HUES64 (cell line): ENCODE measurements at regions not wholly inside any gene's neighbourhood (a gene's known extent, or its start where the extent isn't known, plus 50 kb on each side); places are given as distances from the start of the nearest gene placed in this dataset.

Source experiments
- H3K27ac ChIP-seq: 2 replicates; pipeline ENCODE4 v1.7.0; 2013; ENCODE audit warnings: low read depth, low read length, inconsistent platforms
- H3K27me3 ChIP-seq: 2 replicates; pipeline ENCODE4 v1.6.1; 2013; ENCODE audit warnings: mild to moderate bottlenecking, low read length; ENCODE audit not compliant: insufficient read depth
- H3K36me3 ChIP-seq: 2 replicates; pipeline ENCODE4 v1.6.1; 2013; ENCODE audit warnings: mild to moderate bottlenecking, low read length; ENCODE audit not compliant: insufficient read depth
- H3K4me1 ChIP-seq: 2 replicates; pipeline ENCODE4 v1.6.1; 2013; ENCODE audit warnings: mild to moderate bottlenecking, low read length, moderate library complexity; ENCODE audit not compliant: insufficient read depth
- H3K4me3 ChIP-seq: 2 replicates; pipeline ENCODE4 v1.5.1; 2013; ENCODE audit warnings: mild to moderate bottlenecking, low read length, moderate library complexity
- H3K9ac ChIP-seq: 2 replicates; pipeline ENCODE4 v1.6.1; 2013; ENCODE audit warnings: mild to moderate bottlenecking, low read depth, low read length
- H3K9me3 ChIP-seq: 2 replicates; pipeline ENCODE4 v1.6.1; 2013; ENCODE audit warnings: low read depth, low read length; ENCODE audit not compliant: insufficient read depth
- WGBS: fragments of 150-250, 120-280 bp; methylation state at CpG from one replicate; pipeline ENCODE4 v1.1.7; 2013; ENCODE audit warnings: missing lambda C conversion rate; 5-methylcytosine and 5-hydroxymethylcytosine counted together

DNA sequence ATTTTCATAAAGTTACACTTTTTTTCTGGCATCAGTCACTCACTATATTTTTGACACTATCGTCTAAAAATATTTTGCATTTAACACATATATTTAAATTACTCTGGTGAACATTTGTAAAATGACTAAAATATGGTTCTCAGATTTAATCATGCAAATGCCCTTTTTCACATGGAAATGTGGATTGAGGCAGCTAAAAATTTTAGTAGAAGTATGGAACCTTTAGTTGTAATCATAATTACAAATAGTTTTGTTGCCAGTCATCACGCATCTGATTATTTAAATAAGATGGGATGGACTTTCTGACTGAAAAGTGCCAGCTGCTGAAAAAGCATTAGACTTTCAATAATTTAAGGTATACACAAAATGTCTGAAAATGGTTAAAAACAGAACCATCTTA lies 119.3 kb downstream of the PDHA2 start:
- WGBS, result no CpG with 5 or more reads among the region's 2 CpGs
- H3K9me3 ChIP-seq, result no peaks in the 10 kb centered on the region
- no peaks in the 10 kb centered on the region for H3K27me3 ChIP-seq
- no peaks in the 10 kb centered on the region for H3K36me3 ChIP-seq
- H3K9ac ChIP-seq, result no peak overlapping the region
- H3K4me3 ChIP-seq, result no peak overlapping the region
- H3K27ac ChIP-seq, result no peak overlapping the region
- no peaks in the 10 kb centered on the region for H3K4me1 ChIP-seq

DNA sequence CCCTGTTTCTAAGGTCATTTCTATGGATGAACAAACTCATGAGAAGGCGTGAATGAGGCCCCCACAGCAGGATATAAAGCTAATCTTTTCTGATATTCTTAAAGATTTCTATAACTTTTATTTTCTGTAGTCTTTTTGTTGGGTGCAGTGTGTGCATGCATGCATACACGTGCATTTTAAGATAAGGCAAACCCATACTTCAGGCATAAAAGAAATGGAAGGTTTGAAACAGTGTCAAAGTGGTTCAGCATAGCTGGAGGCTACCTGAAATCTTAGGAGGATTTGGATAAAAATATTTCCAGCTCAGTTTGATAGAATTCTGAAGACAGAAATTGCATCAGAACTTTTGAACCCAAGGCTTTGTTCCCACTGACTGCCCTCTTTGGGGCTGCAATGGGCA lies 119.7 kb downstream of the PDHA2 start:
- Histone ChIP-seq H3K9me3 (no peaks in the 10 kb centered on the region), H3K4me3 (no peak overlapping the region), H3K4me1 (no peaks in the 10 kb centered on the region), H3K36me3 (no peaks in the 10 kb centered on the region), H3K9ac (no peak overlapping the region), H3K27ac (no peak overlapping the region), H3K27me3 (no peaks in the 10 kb centered on the region)
- 96% methylated on average over 2 of the region's 2 CpGs for WGBS

DNA sequence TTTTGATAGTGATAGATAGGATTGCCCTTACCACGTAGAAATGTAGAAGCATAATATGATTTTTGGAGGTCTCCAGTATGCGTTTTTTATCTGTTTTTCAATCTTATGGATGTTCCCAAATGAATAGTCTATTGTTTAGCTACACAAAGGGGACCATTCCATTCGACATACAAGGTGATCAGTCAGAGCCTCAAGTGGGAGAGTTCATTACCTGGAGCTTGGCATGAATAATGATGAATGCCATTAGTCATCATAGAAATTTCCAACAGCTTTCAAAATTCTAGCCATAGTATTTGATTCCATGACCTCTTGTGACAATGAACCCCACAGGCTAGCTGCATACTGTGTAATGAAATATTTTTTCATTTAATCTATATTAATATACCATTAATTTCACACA lies 123.6 kb downstream of the PDHA2 start:
- no peak overlapping the region for H3K4me3 ChIP-seq
- peaks cover 2% of the 10 kb centered on the region; the same call in 1 of the 2 replicates for H3K9me3 ChIP-seq
- H3K27ac ChIP-seq, result no peak overlapping the region
- 92% methylated on average over 2 of the region's 3 CpGs for WGBS
- H3K9ac ChIP-seq, result no peak overlapping the region
- no peaks in the 10 kb centered on the region for H3K4me1 ChIP-seq
- no peaks in the 10 kb centered on the region for H3K27me3 ChIP-seq
- H3K36me3 ChIP-seq, result no peaks in the 10 kb centered on the region

DNA sequence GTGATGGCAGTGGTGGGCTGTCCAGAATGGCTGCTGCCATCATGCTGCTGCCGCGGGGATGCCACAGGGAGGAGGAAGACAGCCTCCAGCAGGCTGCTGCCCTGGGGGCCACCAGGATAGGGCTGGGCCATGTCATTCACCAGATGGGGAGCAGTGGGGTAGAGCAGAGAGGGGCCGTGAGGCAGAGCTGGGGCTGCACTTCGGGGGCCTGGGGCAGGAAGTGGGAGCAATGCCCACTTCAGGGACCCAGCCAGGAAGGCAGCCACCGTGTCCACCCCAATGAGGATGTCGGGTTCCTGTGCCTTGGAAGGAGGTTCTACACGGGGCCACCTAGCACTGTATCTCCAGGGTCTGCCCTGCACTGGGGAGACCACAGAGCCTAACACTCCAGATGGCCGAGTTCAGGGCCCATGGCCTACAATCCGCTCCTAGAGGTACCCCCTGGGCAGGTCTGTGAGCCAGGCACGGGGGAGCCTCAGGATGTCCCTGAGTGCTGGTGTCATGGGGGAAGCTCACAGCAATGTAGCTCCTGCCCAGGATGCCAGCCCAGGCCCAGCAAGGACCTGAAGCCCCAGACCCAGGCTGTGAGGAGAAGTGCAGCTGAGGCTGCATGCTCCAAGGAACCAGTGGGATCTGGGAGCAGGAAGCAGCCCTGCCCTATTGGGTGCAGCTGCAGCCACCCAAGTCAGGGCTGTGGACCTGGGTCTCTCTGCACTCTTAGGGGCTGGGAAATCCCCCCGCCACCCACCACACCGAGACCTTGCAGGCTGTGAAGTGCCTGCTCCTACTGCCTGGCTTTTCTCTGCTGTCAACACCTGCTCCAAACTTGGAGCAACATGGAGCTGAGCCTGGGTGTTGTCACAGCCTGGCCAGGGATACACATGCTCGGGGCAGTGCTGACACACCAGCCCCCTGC lies 140.3 kb downstream of the PDHA2 start:
- Histone ChIP-seq H3K4me1 (no peaks in the 10 kb centered on the region), H3K9me3 (peaks cover 17% of the 10 kb centered on the region), H3K27me3 (no peaks in the 10 kb centered on the region), H3K9ac (no peak overlapping the region), H3K4me3 (no peak overlapping the region), H3K36me3 (no peaks in the 10 kb centered on the region), H3K27ac (no peak overlapping the region)
- 95% methylated on average over 13 of the region's 13 CpGs for whole genome bisulfite sequencing

DNA sequence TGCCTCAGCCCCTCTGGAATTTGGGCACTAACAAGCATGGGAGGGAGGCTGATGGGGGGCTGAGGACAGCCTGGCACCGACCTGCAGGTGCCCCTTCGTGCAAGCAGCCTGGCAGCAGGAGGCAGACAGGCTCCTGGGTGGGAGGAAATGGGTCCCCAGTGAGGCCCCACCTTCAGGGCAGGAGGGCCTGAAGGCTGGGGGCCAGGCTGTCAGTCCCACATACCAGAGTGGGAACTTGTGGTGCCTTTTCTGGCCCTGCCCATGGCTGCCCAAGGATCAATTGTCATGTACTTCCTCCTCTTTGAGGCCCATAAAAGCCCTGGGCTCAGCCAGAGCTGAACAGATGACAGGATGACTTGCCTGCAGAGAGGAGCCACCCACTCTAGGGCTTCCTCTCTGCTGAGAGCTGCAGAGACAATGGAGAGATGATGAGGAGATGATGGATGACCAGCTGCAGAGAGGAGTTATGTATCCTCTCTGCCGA lies 141.0 kb downstream of the PDHA2 start:
- WGBS, result 92% methylated on average over 3 of the region's 3 CpGs
- Histone ChIP-seq H3K9ac (no peak overlapping the region), H3K36me3 (no peaks in the 10 kb centered on the region), H3K27me3 (no peaks in the 10 kb centered on the region), H3K9me3 (peaks cover 17% of the 10 kb centered on the region), H3K4me3 (no peak overlapping the region), H3K27ac (no peak overlapping the region), H3K4me1 (no peaks in the 10 kb centered on the region)

DNA sequence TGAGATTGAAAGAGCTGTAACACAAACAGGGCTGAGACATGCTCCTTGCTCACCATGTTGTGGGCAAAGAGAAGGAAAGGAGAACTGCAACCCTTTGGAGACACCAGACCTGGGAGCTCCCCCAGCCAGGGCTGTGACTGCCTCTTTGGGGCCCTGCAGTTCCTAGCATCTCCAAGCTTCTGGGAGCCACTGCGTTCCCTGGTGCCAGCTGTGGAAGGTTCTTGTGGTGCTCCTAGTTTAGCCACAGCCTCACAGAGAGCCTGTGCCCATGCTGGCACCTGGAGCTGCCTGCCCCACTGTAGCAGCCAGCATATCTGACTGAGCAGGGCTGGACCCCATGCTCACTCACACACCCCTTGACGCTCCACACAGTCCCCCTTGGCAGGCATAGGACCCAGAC lies 141.7 kb downstream of the PDHA2 start:
- Histone ChIP-seq H3K4me3 (no peak overlapping the region), H3K27ac (no peak overlapping the region), H3K9ac (no peak overlapping the region), H3K4me1 (no peaks in the 10 kb centered on the region), H3K9me3 (peaks cover 17% of the 10 kb centered on the region), H3K36me3 (no peaks in the 10 kb centered on the region), H3K27me3 (no peaks in the 10 kb centered on the region)
- WGBS, result 98% methylated on average over 2 of the region's 2 CpGs

DNA sequence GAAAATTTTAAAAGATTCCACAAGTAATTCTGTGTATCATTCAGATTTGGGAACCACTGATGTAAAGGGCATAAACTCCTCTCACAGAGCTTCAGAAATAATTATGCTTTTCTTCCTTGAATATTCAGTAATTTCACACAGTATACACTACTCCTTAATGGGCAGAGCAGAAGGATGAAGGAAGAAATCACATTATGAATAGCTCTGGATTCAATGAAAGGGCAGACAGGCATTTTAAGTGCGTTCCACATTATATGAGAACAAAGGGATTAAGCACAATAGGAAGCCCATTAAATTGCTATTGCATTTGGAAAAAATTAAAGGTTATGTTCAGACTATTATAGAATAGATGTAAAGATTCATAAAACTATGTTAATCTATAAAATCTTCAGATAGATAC lies 142.6 kb downstream of the PDHA2 start:
- WGBS, result 92% methylated on average over 1 of the region's 1 CpG
- H3K4me1 ChIP-seq, result no peaks in the 10 kb centered on the region
- no peak overlapping the region for H3K9ac ChIP-seq
- H3K36me3 ChIP-seq, result no peaks in the 10 kb centered on the region
- H3K4me3 ChIP-seq, result no peak overlapping the region
- H3K9me3 ChIP-seq, result peaks cover 17% of the 10 kb centered on the region
- H3K27ac ChIP-seq, result no peak overlapping the region
- no peaks in the 10 kb centered on the region for H3K27me3 ChIP-seq

DNA sequence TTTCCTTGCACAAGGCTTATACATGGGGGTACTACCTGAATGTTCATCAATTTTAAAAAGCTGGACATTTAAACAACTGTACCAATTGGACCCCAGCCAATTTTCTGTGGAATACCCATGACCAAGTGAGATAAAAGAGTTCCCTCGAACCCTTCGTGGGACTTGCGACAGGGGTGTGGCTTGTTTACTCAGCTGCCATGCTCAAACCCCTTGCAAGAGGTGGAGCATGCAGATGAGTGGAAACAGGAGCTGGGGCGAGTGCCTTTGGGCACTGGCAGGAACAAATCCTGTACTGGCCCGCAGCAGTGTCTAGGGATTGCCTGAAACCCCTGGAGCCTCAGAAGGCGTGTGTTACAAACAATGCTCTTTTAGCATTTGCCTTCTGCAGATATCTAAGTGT lies 144.2 kb downstream of the PDHA2 start:
- H3K27ac ChIP-seq, result no peak overlapping the region
- no peak overlapping the region for H3K9ac ChIP-seq
- no peak overlapping the region for H3K4me3 ChIP-seq
- WGBS, result 92% methylated on average over 6 of the region's 6 CpGs
- no peaks in the 10 kb centered on the region for H3K4me1 ChIP-seq
- H3K36me3 ChIP-seq, result no peaks in the 10 kb centered on the region
- H3K27me3 ChIP-seq, result no peaks in the 10 kb centered on the region
- peaks cover 14% of the 10 kb centered on the region for H3K9me3 ChIP-seq

DNA sequence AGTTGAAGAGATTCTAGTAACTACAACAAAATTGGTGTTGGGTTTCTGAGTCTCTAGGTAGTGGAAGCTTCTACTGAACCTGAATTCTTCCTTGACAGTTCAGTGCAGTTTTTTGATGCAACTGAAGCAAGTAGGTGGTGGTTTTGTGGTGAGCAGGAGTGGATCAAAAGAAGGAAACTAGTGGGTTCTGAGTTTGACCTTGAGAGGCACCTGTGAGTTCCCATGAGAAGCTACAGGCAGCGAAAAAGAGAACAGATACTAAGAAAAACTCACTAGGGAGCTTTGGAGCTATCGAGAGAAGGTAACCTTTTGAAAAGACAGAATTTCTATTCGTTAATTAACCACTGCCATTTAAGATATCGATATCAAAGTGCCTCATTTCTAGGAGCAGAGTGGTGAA lies 145.2 kb downstream of the PDHA2 start:
- 96% methylated on average over 4 of the region's 4 CpGs for WGBS
- H3K9ac ChIP-seq, result no peak overlapping the region
- no peaks in the 10 kb centered on the region for H3K4me1 ChIP-seq
- H3K27me3 ChIP-seq, result no peaks in the 10 kb centered on the region
- peaks cover 11% of the 10 kb centered on the region for H3K9me3 ChIP-seq
- no peaks in the 10 kb centered on the region for H3K36me3 ChIP-seq
- no peak overlapping the region for H3K27ac ChIP-seq
- H3K4me3 ChIP-seq, result no peak overlapping the region

DNA sequence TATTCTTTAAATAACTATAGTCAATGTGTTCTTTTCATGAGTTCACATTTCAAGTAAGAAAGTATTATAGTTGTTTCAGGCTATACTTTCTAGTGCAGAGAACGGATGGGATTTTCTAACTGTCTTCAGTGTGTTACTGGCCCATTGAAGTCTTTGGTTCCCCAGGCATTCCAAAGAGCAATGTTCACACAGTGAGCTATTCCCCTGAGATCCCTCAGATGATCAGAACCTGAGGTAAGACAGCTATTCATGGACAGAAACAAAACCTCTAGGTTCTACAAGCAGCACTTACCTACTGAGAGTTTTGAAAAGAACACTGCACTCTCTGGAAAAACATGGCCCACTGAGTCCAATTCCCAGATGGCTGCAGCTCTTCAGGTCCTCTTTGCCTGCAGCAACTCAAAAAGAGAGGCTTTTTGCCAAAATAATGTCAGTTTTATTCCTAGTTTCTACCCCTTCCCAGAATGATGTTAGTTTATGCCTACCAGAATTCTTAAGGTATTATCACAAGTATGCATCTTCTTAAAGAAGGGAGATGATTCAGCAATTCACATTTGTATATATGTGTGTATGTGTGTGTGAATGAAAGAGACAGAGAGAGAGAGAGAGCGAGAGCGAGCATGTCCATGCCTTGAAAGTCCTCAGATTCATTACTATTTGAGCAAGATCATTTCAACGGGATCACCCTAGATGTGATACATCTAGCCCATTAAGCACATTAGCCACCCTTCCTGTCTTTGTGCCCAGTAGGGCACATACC lies 146.1 kb downstream of the PDHA2 start:
- Histone ChIP-seq H3K27me3 (no peaks in the 10 kb centered on the region), H3K27ac (no peak overlapping the region), H3K9ac (no peak overlapping the region), H3K4me1 (no peaks in the 10 kb centered on the region), H3K4me3 (no peak overlapping the region), H3K36me3 (no peaks in the 10 kb centered on the region), H3K9me3 (peaks cover 7% of the 10 kb centered on the region)
- 96% methylated on average over 4 of the region's 4 CpGs for WGBS

DNA sequence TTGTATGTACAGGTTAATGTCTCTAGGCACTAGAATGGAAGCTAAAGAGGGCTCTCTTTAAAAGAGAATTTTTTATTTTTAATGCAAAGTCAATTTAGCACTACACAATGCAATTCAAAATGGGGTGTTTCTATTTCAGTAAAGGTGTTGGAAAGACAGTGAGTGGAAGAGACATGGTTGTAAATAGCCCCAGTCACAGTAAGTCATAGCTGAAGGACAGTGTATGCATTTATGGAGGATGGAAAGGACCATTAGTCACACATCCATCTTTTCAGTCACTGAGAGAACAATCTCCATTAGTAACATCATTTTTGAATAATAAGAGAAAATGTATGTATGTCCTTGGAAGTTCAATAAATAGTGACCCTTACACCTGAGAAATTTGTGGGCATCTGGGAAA lies 148.0 kb downstream of the PDHA2 start:
- no peaks in the 10 kb centered on the region for H3K36me3 ChIP-seq
- no peaks in the 10 kb centered on the region for H3K27me3 ChIP-seq
- no peaks in the 10 kb centered on the region for H3K4me1 ChIP-seq
- no peaks in the 10 kb centered on the region for H3K9me3 ChIP-seq
- no peak overlapping the region for H3K4me3 ChIP-seq
- H3K9ac ChIP-seq, result no peak overlapping the region
- no peak overlapping the region for H3K27ac ChIP-seq
